ENCODE measurements at regions not wholly inside any gene's neighbourhood (a gene's known extent, or its start where the extent isn't known, plus 50 kb on each side); places are given as distances from the start of the nearest gene placed in this dataset.

GRCh38 chr4:175884048-175884447, 72.0 kb upstream of the GPM6A start:
- intact Hi-C loops (cut with DNase I) = no loop called here
- Histone ChIP-seq H3K9me3 (no peaks in the 10 kb centered on the region), H3K27me3 (no peaks in the 10 kb centered on the region), H3K36me3 (no peaks in the 10 kb centered on the region), H3K4me3 (no peak overlapping the region), H3K4me1 (no peaks in the 10 kb centered on the region), H3K27ac (no peak overlapping the region)
- DNase-seq (no peak), ATAC-seq (no peak)
- TF ChIP-seq CTCF (IDR thresholded peaks at IDR 0.05) = no peak

DNA sequence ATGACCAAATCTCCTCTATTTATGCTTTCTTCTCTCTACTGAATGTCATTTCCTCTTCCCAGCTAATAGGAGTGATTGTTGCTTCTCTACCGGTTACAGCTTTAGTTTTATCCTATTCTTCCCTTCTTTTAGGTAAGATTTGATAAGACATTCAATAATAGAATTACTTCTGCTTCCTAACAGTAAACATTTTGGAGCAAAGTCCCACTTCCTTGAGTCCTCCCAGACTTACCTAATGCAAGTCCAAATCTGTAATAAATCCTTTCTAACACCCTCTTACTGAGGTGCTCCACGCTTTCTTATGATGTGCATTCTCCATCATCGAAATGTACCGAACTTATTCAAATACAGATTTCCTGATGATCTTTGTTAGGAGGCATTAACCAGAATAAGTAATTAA, 79.2 kb upstream of the GPM6A start:
- intact Hi-C loops (cut with DNase I) = no loop called here
- no peak for TF ChIP-seq CTCF (IDR thresholded peaks at IDR 0.05)
- no peak for DNase-seq

DNA sequence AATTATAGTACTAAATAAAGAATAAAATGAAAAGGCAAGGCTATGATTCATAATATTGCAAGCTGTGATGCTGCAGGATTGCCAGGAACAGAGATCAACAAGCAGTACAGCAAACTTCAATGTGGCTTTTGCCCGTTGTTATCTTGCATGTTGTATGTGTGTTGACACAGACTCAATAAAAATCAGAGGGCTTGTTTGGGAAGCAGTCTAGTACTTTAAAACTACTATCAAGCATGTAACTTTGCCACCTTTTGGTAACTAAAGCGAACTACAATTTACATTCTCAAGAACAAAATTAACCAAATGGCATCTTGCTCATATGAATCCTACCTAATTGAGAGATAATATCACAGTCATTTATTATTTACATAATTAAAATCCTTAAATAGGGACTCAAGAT, 79.8 kb upstream of the GPM6A start:
- intact Hi-C loops (cut with DNase I) = no loop called here
- ATAC-seq = peak; percentile 65

More for the DNA sequence above, 79.2 kb upstream of the GPM6A start:
- no peaks in the 10 kb centered on the region for H3K4me1 ChIP-seq
- H3K27ac ChIP-seq = no peak overlapping the region
- no peaks in the 10 kb centered on the region for H3K9me3 ChIP-seq
- no peaks in the 10 kb centered on the region for H3K27me3 ChIP-seq
- ATAC-seq = no peak
- H3K4me3 ChIP-seq = no peak overlapping the region
- no peaks in the 10 kb centered on the region for H3K36me3 ChIP-seq

DNA sequence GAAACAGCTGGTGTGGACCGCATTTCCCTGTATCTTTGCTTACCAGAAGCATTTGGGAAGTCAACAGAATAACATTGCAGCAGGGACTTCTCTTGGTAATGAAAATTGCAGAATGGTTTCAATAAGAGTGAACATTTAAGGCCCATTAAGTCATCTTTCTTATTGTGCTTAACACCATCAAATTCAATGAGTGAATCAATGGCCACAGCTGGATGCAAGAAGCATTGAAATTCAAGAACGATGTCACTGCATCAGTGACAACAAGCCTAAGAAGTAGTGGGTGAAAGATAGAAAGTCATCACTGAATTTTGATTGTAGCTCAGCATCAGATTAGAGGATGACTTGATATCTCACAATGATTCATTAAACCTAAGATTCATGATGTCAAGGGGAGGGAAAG, 93.9 kb upstream of the GPM6A start:
- no peaks in the 10 kb centered on the region for H3K4me1 ChIP-seq
- TF ChIP-seq CTCF (IDR thresholded peaks at IDR 0.05) = no peak
- no peaks in the 10 kb centered on the region for H3K27me3 ChIP-seq
- no peak for DNase-seq
- no peak for ATAC-seq
- H3K36me3 ChIP-seq = no peaks in the 10 kb centered on the region
- H3K9me3 ChIP-seq = no peaks in the 10 kb centered on the region
- no peak overlapping the region for H3K4me3 ChIP-seq
- H3K27ac ChIP-seq = no peak overlapping the region
- intact Hi-C loops (cut with DNase I) = no loop called here

More for the DNA sequence above, 79.8 kb upstream of the GPM6A start:
- peak; percentile 26 for TF ChIP-seq CTCF (IDR thresholded peaks at IDR 0.05)
- H3K9me3 ChIP-seq = no peaks in the 10 kb centered on the region
- no peak for DNase-seq
- no peaks in the 10 kb centered on the region for H3K4me1 ChIP-seq
- no peaks in the 10 kb centered on the region for H3K36me3 ChIP-seq
- H3K4me3 ChIP-seq = no peak overlapping the region
- H3K27me3 ChIP-seq = no peaks in the 10 kb centered on the region
- no peak overlapping the region for H3K27ac ChIP-seq

GRCh38 chr4:175906384-175906783, 94.3 kb upstream of the GPM6A start:
- intact Hi-C loops (cut with DNase I) = no loop called here
- no peaks in the 10 kb centered on the region for H3K36me3 ChIP-seq
- no peaks in the 10 kb centered on the region for H3K27me3 ChIP-seq
- DNase-seq = no peak
- no peak for ATAC-seq
- H3K9me3 ChIP-seq = no peaks in the 10 kb centered on the region
- no peak for TF ChIP-seq CTCF (IDR thresholded peaks at IDR 0.05)
- H3K4me3 ChIP-seq = no peak overlapping the region
- H3K27ac ChIP-seq = no peak overlapping the region
- no peaks in the 10 kb centered on the region for H3K4me1 ChIP-seq

DNA sequence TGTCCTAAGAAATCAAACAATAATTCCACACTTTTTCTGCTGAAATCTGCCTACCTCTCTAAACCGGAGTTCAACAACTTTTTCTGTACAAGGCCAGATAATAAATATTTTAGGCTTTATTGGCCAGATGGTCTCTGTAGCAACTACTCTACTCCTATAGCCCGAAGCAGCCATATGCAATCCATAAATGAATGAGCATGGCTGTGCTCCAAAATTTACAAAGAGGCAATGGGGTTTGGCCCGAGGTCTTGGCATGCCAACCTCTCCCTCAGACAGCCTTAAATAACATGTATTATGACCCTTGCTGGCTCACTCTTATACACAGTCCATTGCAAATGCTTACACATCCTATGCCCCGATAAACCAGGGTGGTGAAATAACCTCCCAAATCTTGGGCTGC, 98.6 kb upstream of the GPM6A start:
- H3K4me1 ChIP-seq = no peaks in the 10 kb centered on the region
- H3K4me3 ChIP-seq = no peak overlapping the region
- H3K36me3 ChIP-seq = no peaks in the 10 kb centered on the region
- no peak for DNase-seq
- no peaks in the 10 kb centered on the region for H3K27me3 ChIP-seq
- H3K27ac ChIP-seq = no peak overlapping the region
- ATAC-seq = no peak
- no peaks in the 10 kb centered on the region for H3K9me3 ChIP-seq
- TF ChIP-seq CTCF (IDR thresholded peaks at IDR 0.05) = no peak
- intact Hi-C loops (cut with DNase I) = no loop called here

All from upper lobe of right lung (tissue), 1 donor.